ENCODE measurements at regions not wholly inside any gene's neighbourhood (a gene's known extent, or its start where the extent isn't known, plus 50 kb on each side); places are given as distances from the start of the nearest gene placed in this dataset.

DNA sequence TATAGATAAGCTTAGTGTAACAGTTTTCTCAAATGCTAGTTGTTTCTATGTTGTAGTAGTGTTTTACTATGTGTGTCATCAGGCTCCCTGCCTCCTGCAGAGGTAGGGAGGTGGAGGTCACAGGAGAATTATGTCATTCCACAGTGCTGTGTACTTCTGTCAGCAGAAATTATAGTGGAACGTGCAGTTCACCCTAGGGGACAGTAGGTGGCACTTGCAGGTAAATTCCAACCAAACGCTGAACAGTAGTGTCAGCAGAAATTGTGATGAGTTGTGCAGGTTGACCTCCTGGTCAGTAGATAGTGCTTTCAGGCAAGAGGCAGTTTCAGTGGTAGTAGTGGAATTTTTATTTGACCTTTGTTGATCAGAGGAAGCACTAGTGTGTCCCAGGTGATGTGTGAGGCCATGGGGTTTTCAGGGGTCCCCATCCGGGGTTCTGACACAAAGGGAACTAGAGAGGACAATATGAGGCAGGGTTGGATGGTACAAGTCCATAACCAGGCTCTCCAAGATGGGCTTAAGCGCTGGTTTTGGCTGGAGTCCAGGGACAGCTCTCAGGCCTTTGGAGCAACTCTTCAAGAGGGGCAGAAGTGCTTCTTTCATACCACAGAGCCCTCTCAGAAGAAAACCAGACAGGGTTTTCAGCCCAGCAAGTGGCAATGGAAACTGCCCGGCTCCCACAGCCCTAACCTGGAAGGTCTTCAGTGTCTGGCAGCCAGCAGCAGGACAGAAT, 402.9 kb downstream of the CYLC2 start:
- TF ChIP-seq CTCF (IDR thresholded peaks at IDR 0.05), result peak in 5 of 7 experiments; percentile 25 to 45 (median 40)
- no peak for TF ChIP-seq POLR2A (IDR thresholded peaks at IDR 0.05)
- TF ChIP-seq EP300 (IDR thresholded peaks at IDR 0.05), result no peak
- no peak for TF ChIP-seq POLR2AphosphoS5 (IDR thresholded peaks at IDR 0.05)

Data from stomach (tissue), 4 donors.